ENCODE measurements at regions not wholly inside any gene's neighbourhood (a gene's known extent, or its start where the extent isn't known, plus 50 kb on each side); places are given as distances from the start of the nearest gene placed in this dataset.
"Not testable (repeated sequence)": the region's sequence is repeated elsewhere in the genome, so short reads cannot be mapped to it uniquely, and the experiment has no call there.

DNA sequence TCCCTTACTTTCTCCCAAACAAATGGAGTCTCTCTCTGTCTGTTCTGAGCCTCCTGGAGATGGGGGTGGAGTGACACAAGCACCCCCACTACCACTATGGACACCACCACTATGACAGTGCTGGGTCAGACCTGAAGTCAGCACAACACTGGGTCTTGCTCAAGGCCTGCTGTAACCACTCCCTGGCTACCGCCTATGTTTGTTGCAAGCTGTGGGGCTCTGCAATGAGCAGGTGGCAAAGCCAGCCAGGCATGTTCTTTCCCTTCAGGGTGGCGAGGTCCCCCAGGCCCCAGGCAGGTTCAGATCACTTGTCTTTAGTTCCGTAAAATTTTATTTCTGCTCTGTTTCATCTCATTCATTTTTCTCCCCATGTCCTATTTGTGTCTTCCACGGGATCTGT, 349.8 kb downstream of the TMEM121 start:
- no peak for DNase-seq

DNA sequence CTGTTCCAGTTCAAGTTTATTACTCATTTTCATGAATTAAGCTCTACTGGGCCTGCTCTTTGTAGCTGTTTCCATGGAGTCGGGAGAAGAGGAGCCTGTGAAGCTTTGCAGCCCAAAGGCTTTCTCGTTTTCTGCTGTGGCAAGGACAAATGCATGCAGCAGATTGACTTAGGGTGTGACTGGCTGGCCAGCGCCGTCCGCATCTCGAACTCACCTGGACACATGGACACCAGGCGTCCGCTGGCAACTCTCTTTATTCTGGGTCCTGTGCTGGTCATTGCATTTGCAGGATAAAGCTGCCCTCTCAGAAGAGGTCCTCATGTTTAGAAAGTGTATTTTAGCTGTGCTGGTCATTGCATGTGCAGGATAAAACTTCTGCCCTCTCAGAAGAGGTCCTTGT, 350.4 kb downstream of the TMEM121 start:
- DNase-seq, result no peak

DNA sequence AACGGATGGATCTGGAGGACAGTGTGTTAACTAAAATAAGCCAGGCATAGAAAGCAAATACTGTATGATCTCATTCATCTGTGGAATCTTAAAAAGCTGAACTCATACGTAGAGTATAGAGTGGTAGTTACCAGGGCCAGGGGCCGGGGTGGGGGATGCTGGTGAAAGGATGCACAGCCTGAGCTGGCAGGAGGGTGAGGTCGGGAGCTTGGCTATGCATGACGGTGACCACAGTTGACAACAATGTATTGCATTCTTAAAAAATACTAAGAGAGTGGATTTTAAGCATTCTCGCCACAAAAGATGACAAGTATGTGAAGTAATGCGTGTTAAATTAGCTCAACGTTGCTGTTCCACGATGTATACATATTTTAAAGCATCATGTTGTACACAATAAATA, 351.3 kb downstream of the TMEM121 start:
- DNase-seq, result no peak

DNA sequence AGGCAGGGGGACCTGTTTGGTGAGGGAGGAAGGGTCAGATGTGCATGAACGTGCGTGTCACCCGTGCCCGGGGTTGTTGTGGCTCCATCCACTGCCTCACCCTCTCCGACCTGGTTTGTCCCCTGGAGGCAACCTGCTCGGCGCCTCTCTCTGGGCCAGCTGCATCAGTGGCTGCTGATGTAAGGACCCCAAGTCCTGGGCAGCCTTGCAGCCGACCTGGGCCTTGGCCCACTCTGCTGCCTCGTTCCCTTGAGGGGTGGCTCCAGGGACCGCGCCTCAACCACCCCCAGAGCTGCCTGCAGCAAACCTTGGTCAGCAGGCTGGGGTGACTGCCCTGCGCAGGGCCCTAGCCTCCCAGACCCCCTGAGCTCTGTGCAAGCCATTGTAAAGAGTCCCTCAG, 351.7 kb downstream of the TMEM121 start:
- no peak for DNase-seq

DNA sequence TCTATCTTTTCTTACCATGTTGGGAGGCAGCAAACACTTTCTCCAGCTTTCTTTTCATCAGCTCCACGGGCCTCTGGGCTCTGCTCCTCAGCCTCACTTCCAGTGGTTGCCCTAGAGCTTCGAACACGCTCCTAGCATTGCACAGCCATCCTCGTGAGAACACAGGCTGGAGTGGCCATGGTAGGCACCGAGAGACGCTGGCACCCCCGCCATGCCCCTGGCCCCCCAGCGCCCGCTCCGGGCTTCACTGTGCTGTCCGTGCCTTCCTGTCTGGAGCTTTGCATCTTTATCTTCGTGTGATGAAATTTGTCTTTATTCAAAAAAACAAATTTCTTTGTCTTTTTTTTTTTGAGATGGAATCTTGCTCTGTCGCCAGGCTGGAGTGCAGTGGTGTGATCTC, 352.2 kb downstream of the TMEM121 start:
- DNase-seq, result no peak

DNA sequence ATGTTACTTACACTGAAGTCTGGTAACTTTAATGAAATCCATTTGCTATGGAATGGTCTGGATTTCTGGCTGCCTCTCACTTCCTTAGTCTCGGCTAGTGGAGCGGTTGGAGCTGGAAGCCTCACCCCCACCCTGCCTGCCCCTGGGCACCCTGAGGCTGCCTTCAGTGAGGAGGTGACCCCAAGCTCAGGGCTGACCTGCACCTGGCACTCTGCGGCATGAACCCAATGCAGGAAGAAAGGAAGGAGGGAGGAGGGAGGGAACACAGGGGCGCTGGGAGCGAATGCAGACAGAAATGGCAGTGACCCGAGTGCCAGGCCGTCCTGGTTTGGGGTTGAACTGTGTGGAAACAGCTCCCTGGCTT, 353.1 kb downstream of the TMEM121 start:
- DNase-seq, result no peak

DNA sequence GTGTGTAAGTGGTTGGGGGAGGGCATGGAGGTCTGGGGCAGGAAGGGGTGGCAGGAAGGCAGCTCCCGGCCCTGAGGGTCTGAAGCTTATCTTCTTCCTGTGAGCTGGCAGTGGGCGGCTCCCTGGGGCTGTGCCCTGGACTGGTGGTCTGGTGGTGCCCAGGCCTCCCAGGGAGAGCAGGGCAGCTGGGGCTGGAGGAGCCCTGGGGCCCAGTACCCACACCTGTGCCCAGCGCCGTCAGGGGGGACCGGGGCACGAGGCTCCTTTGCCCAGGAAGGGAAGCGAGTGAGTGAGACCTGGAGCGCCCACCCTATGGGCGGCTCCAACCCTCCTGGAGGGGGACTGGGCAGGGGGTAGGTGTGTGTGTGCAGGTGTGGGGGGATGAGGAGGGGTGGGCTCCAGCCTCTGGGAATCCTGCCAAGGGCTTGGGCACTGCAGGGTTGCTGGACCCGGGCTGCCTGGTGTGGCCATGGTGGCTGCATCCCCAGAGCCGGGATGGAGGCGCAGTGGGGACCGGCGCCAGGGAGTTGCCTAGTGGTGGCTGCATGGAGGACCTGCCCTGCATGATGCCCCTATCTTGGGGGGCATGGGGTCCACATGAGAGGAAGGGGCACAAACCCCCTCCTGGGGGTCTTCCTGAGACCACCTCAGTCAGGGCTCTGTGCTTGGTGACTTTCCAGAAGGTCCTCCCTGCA, 353.6 kb downstream of the TMEM121 start:
- no peak for DNase-seq

DNA sequence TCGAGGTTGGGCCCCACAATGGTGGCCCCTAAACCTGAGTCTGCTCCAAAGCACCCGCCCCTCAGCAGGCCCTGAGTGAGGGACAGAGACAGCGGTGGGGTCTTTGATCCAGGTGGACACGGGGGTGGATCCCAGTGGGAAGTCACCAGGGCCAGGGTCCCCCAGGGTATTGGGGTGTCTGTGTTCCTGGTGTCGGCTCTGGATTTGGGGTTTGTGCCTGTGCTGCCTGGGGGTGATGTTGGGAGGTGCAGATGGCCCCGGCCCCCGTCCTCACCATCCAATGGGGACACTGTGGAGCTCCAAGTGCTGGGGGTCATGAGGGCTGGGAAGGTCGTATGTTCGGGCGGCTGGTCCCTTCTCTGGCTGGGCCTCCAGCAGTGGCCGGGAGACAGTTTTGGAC, 354.2 kb downstream of the TMEM121 start:
- DNase-seq, result no peak

DNA sequence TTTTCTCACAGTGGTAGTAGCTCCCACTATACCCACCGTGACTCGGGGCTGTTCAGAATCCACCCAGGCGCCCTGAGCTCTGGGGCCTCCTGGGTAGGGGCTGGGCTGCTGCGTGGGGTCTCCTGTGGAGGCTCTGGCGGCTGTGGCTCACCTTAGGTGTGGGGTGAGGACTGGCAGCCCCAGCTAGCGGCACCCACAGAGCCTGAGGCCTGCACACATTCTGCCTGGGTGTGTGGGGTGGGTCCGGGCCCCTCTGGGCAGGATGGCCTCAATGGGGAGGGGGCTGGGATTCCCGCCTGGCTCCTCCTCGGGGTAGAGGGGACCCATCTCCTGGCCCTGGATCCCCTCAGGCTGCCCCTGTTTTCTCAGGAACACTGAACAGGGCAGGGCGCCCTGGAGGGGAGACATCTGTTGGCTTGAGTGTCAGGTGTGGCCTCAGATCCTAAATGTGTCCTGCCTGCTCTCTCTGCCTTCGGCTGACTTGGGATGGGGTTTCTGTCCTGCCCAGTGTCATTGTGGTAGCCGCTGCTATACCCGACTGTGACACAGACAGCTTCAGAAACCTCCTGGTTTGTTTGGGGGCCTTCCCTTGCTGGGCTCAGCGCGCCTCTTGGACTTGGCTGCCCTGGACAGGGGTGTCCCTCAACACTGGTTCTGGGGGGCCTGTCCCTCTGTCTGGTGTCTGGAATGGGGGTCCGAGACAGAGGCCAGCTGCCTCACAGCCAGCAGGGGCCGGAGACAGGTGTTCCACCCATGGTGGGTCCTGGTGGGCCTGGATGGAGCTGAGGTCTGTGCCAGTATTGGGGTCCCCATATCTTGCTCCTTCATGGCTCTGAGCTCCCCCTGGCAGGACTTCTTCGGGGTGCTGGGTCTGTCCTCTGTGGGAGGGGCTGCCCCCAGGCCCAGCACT, 354.9 kb downstream of the TMEM121 start:
- no peak for DNase-seq

DNA sequence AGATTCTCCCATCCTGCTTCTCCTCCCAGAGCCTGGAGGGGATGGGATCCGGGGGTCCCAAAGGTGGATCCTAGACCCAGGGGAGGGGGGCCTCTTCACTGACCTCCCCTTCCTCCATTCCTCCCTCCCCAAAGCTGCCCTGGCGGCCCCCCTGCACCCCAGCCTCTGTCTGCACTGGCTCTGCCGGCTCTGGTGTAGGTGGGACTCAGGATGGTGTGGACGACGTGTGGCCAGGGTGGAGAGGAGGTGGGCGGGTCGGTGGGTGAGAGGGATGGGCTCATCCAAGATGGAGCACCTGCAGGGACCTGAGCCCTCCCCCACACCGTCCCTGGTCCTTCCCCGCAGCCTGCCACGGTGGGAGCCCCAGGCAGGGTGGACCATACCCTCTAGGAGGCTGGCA, 355.6 kb downstream of the TMEM121 start:
- DNase-seq, result not testable (repeated sequence)

DNA sequence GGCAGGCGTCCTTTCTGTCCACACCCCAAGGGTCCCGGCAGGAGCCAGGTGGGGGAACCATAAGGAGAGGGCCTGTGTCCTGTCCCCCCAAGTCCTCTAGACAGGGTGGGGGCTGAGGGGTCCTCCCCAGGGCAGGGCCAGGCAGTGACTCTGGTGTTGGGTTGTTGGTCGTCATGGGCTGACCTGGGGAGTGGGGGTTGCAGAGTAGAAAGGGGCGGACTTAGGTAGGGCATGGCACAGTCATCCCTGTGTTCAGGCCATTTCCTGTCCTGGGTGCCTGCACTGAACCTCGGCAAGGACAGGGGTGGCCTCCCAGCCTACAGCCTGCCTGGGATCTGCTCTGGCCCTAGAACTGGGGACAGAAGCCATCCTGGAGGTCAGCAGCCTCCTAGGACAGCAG, 356.2 kb downstream of the TMEM121 start:
- no peak for DNase-seq

DNA sequence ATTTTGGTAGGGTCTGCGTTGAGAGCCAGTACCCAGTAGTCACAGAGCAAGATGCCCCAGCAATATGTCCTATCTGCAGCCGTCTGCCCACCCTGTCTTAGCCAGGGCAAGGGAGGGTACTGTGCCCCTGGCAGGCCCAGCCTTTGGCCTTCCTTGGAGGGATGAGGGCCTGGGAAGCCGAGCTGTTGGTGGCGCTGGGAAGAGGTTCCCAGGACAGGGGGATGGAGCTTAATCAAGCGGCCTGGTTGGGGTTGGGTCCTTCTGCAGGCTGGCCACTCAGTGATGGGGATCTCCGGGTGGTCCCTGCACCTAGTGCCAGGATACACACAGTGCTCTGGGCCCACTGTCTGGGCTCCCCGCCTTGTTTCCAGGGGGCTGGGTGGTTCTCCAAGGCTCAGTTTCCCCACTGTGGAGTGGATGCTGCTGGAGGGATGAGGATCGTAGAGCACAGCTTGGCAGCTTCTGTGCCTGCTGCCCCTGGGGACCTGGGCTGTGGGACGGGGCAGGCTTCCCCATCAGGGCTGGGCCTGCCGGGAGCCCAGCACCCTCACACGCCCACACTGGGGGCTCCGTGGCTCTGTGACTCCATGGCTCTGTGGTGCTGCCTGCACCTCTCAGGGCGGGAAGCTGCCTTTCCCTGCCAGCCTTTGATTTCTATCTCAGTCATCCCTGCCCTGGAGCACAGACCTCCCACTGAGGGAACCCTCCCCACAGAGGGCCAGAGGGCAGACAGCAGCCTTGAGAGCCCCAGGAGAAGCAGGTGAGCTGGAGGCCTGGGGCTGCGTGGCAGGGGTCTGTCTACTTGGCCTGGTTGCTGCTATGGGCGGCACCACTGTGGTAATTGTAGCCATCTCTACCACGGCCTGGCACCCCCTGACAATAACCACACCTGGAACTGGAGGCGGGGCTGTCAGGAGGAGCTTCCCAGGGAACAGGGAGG, 357.0 kb downstream of the TMEM121 start:
- DNase-seq, result no peak

DNA sequence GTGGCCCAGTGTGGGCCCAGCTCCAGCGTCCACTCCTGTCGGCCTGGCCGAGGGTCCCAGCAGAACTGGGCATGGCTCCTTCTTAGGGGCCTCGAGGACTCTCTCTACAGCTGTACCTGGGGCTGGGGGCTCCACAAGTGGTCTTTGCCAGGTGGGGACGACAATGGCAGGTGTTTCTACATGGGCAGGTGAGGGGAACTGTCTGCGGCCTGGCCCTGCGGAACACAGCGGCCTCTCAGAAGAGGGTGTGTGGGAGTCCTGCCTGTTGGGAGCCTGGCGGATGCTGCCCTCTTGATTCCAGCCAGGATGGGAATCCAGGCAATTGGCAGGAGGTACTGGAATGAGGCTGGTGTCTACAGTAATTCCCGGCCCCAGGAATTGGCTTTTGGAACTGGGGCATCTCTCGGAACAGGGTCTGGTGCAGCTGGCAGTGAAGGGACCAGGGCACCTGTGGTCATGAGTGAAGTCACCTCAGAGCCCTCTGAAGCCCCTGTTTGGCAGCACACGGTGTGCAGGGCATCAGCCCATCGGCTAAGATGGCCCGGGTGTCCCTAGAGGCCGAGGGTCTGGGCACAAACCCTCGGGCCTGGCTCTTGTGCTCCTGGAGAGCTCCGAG, 357.9 kb downstream of the TMEM121 start:
- not testable (repeated sequence) for DNase-seq

DNA sequence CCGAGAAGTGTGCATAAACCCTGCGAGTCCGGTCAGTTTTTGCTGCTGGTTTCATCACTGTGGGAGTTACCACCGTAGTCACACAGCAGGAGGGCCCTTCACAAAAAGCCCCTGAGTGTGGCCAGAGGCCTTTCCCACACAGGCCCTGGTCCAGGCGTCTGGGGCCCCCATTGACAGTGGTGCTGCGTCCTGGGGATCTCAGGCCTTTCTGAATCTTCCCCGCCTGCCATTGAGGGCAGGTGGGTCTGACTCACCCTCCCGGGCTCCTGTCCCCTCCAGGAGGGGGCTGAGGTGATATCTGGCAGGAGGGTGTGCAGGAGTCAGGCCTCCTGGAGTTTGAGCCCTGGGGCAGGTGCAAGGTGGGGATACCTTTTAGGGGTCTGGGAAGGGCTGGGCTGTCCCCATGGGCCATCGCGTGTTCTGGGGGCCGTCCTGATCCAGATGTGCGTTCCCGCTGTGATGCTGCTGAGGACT, 358.5 kb downstream of the TMEM121 start:
- DNase-seq, result no peak

DNA sequence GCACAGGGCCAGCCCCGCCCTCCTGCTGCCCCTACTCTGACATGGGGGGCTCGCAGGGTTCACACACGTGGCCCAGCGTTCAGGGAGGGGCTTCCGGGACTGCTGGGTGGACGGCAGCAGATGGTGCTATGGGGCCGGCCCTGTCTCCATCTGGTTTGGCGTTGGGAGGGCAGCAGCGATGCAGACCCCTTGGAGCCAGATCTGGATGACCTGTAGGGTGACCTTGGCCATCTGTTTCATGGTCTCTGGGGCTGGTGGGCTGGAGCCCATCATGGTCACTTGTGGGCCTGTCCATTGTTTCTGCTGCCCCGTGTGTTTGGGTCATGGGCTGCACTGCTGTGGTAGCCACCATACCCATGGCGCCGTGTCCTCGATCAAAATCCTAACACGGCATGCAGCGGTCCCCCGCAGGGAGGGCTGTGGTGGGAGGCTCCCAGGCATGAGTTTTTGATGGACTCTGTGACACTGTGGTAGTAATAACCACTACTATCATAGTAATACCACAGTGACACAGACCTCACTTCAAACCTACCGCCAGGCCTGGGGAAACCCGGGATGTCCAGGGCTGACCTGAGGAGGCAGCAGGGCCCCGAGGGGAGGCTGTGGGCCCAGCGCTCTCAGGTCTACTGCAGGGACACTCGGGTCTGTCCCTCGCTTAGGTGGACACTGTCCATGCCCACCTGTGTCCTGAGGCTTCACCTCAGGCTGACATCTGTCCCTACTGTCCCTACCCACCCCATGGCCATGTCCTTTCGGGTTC, 359.4 kb downstream of the TMEM121 start:
- no peak for DNase-seq

DNA sequence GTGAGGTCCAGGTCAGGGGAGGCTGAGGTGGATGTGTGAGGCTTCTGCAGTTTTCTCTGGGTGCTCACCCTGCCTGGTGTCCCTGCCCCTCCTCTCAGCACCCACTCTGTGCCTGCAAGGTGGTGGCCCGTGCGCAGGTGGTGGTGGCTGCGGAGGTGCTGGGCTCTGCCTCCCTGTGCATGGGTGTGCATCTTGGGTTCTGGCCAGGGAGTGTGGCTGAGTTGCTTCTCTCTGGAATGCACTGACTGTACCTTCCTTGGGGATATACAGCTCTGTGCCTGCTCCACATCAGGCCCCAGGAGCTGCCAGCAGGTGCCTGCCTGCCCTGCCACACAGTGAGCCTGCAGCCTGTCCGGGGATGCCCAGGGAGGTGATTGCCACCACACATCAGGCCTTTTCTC, 360.4 kb downstream of the TMEM121 start:
- not testable (repeated sequence) for DNase-seq

DNA sequence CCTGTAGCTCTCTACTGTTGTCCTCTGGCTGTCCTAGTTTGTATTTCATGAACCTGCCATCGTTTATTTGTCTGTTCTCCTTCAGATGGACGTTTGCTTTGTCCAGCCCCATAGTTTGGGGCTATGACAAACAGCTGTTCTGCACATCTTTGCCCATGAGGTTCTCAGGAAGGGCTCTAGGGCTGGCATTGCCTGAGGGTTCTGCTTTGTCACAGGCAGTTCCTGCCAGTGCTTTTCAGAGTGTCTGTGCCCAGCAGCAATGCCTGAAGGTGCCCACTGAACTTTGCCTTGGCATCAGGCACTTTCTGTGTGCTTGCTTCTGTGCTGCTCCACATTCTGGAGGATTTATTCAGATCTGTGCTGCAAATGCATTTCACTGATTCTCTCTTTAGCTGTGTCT, 361.3 kb downstream of the TMEM121 start:
- no peak for DNase-seq

DNA sequence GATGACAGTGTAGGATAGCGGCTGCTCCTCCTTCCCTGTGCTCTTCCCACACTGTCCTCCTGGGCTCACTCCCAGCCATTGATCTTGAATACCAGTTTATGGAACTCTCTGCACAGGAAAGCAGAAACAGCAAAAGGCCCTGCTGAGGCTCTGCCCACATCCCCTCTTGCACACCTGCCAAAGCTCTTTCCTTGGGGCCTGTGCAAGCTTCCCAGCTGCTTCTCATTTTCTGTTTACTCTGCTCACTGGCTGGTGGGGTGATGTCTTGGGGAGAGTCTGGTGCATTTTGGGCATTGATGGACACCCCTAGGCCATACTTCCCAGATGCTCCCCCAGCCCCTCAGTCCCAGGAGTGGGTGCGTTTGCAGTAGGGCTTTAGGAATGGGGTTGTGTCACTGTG, 361.8 kb downstream of the TMEM121 start:
- DNase-seq, result no peak

DNA sequence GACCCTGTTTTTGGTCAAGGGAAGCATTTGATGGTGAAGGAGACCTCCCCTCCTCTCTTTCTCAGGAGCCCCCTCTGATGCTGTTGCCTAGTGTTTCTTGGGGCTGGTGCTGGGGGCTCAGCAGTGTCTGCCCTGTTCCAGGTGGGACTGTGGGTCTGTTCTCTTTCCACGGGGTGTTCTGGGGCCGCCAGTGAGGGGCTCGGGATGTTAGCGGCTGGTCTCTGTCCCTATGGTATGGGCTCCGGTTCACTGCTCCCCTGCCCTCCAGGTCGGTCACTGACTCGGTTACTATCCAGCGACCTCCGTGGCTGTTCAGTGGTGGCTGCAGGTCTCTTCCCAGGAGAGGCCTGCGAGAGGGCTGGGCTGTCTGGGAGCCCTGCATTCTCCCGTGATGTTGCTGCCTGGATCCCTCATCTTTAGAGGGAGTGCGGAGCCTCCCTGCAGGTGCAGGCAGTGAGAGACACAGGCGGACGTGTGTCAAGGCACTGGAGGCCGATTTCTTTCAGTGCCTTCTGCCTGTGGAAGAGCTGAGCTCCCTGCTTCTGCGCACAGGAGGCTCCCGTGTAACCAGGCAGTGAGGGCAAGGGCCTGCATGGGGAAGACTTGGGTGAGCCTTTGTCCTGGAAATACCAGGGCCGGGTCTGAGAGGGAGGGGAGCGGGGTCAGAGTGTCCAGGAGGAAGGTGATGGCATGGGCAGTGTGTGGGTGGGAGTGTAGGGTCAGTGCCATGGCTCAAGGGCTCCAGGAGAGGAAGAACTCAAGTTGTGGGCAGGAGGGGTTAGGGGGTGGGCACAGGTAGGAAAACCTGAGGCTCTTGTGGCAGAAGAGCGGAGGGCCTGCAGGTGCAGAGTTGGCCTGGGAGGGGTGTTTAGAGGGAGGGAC, 362.6 kb downstream of the TMEM121 start:
- DNase-seq, result no peak

All from left kidney (tissue), 1 donor.